ENCODE measurements at regions not wholly inside any gene's neighbourhood (a gene's known extent, or its start where the extent isn't known, plus 50 kb on each side); places are given as distances from the start of the nearest gene placed in this dataset.

DNA sequence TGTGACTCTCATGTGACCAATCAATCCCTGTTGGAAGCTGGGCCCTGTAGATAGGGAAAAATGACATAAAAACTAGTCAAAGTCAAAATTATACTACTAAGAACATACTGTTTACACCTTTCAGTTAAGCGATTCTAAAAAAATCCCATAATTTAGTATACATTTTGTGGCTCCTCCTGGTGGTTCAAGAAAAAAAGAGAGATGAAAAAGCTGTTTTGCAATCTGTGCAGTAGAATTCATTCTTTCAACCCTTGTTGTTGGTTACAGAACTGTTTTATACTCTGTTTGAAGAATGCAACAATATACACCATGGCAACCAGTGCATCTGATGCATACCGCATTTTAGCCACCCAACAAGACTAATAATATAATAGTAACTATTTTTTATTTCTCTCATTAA lies 66.8 kb upstream of the ANK2 start:
- peak; percentile 62 for TF ChIP-seq CTCF (conservative IDR thresholded peaks at IDR 0.05)
- H3K27ac Mint-ChIP-seq = no peak overlapping the region
- peaks cover 5% of the 10 kb centered on the region for H3K4me1 ChIP-seq (ENCODE audit: control insufficient read depth, insufficient read depth, low read length)
- no peaks in the 10 kb centered on the region for H3K27me3 ChIP-seq (ENCODE audit: control insufficient read depth, insufficient read depth, low read length, poor library complexity, severe bottlenecking)
- H3K4me1 Mint-ChIP-seq = peaks cover 26% of the 10 kb centered on the region
- peaks cover 14% of the 10 kb centered on the region for H3K9me3 Mint-ChIP-seq
- no peak overlapping the region for H3K27ac ChIP-seq (ENCODE audit: low read depth, low read length)
- H3K4me3 Mint-ChIP-seq = no peak overlapping the region
- H3K9ac ChIP-seq (ENCODE audit: extremely low read depth, low read length, poor library complexity, severe bottlenecking) = no peak overlapping the region
- no peak overlapping the region for H3K4me3 ChIP-seq (ENCODE audit: low read length)
- peaks cover 24% of the 10 kb centered on the region for H3K9me3 ChIP-seq (ENCODE audit: control insufficient read depth, low read length)
- H3K36me3 ChIP-seq (ENCODE audit: control insufficient read depth, insufficient read depth, low read length) = peaks cover 8% of the 10 kb centered on the region
- DNase-seq = no peak
- peaks cover 33% of the 10 kb centered on the region for H3K36me3 Mint-ChIP-seq (ENCODE audit: low read depth)
- 100% methylated on average over 1 to 2 of the region's 2 CpGs for WGBS, 2 experiments (ENCODE audit: insufficient coverage in 1 of 2, insufficient read length in 1 of 2)
- no peaks in the 10 kb centered on the region for H3K27me3 Mint-ChIP-seq (ENCODE audit: insufficient read depth)

DNA sequence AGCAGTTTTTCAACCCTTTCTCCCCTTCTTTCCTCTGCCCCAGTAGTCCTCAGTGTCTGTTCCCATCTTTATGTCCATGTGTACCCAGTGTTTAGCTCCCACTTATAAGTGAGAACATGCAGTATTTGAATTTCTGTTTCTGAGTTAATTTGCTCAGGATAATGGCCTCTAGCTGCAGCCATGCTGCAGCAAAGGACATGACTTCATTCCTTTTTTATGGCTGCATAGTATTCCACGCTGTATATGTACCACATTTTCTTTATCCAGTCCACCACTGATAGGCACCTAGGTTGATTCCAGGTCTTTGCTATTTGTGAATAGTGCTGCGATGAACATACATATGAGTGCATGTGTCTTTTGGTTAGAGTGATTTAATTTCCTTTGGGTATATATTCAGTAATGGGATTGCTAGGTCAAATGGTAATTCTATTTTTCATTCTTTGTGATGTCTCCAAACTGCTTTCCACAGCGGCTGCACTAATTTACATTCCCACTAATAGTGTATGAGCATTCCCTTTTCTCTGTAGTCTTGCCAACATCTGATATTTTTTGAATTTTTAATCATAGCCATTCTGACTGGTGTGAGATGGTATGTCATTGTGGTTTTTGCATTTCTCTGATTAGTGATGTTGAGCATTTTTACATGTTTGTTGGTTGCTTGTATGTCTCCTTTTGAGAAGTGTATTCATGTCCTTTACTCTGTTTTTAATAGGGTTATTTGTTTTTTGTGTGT lies 54.6 kb upstream of the ANK2 start:
- Histone ChIP-seq H3K27ac (ENCODE audit: low read depth, low read length) (no peak overlapping the region), H3K4me3 (ENCODE audit: low read length) (no peak overlapping the region), H3K4me1 (ENCODE audit: control insufficient read depth, insufficient read depth, low read length) (no peaks in the 10 kb centered on the region), H3K27me3 (ENCODE audit: control insufficient read depth, insufficient read depth, low read length, poor library complexity, severe bottlenecking) (no peaks in the 10 kb centered on the region), H3K9me3 (ENCODE audit: control insufficient read depth, low read length) (peaks cover 6% of the 10 kb centered on the region), H3K9ac (ENCODE audit: extremely low read depth, low read length, poor library complexity, severe bottlenecking) (no peak overlapping the region), H3K36me3 (ENCODE audit: control insufficient read depth, insufficient read depth, low read length) (no peaks in the 10 kb centered on the region)
- peaks cover 8% of the 10 kb centered on the region for H3K9me3 Mint-ChIP-seq
- H3K27me3 Mint-ChIP-seq (ENCODE audit: insufficient read depth) = no peaks in the 10 kb centered on the region
- DNase-seq = no peak
- TF ChIP-seq CTCF (conservative IDR thresholded peaks at IDR 0.05) = no peak
- no peak overlapping the region for H3K27ac Mint-ChIP-seq
- no peak overlapping the region for H3K4me3 Mint-ChIP-seq
- 97 to 100% methylated on average over 1 to 3 of the region's 3 CpGs for WGBS, 2 experiments (ENCODE audit: insufficient coverage in 1 of 2, insufficient read length in 1 of 2)
- peaks cover 16% of the 10 kb centered on the region for H3K4me1 Mint-ChIP-seq
- H3K36me3 Mint-ChIP-seq (ENCODE audit: low read depth) = peaks cover 25% of the 10 kb centered on the region

Data from endodermal cell (in vitro differentiated cells).